Right kidney (tissue), 1 donor: ENCODE measurements at regions not wholly inside any gene's neighbourhood (a gene's known extent, or its start where the extent isn't known, plus 50 kb on each side); places are given as distances from the start of the nearest gene placed in this dataset.
"Not testable (repeated sequence)": the region's sequence is repeated elsewhere in the genome, so short reads cannot be mapped to it uniquely, and the experiment has no call there.

Experiments
- DNase-seq: peaks from one replicate; pipeline ENCODE4 v3.0.0-alpha.2; 2016

- DNase-seq: no peak
Measured at GRCh38 chr6:50899306-50899870, 80.7 kb downstream of the TFAP2B start.

DNA sequence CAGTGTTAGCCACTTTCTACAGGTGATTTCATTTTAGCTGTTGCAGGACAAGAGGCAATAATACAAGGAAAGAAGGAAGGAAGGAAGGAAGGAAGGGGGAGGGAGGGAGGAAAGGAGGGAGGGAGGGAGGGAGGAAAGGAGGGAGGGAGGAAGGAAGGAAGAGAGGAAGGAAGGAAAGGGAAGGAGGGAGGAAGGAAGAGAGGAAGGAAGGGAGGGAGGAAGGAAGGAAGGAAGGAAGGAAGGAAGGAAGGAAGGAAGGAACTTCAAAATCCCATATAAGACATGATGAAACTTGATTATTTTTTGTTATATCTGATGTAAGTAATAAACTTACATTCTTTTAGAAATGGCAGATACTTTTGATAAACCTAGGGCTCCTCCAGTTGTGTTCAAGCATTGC lies 83.6 kb downstream of the TFAP2B start:
- DNase-seq: no peak

DNA sequence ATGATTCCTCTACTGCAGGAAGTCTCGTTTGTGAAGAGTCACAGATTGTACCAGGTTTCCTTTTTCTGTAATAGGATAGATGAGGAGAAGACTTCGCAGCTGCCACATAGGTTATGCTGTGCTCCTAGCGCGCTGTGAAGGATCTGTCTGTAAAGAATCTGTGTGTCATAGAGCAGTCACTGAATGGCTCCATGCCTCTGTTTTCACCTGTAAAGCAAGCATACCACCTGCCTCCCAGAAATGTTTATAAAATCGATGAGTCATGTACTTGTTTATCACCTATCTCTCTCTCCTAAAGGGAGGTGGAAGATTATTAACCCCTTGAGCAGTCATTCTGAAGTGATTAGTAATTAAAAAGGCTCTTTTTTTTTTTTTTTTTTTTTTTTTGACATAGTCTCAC lies 86.6 kb downstream of the TFAP2B start:
- no peak for DNase-seq

- no peak for DNase-seq
Measured at GRCh38 chr6:50907565-50907964, 88.9 kb downstream of the TFAP2B start.

DNA sequence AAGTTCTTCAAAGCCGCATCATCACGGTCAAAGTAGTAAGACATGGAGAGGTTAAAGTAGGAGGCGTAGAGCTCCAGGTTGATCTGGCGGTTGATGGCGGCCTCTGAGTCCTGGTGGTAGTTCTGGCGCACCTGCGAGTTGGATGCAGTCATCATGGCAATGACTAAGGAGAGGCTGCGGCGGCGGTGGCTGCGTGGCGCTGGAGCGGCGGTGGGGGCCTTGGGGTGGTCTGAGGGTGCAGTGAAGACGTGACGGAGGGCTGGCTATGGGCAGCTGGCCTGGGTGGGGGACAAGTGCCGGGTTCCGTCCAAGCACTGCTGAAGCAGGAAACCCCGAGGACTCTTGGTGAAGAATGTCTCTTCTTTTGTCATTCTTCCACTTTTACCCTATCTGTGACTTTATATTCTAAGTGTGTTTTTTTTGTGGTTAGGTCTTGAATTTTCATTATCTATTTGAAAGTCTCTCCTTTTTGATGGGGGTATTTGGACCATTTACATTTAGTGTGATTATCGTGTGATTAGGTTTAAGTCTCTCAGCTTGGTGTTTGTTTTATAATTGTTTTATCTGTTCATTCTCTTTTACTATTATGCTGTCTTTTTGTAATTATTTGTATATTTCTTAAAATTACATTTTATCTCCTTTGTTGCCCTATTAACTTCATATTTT lies 94.6 kb downstream of the TFAP2B start:
- no peak for DNase-seq

GRCh38 chr6:50921378-50921777 lies 102.7 kb downstream of the TFAP2B start:
- not testable (repeated sequence) for DNase-seq

DNA sequence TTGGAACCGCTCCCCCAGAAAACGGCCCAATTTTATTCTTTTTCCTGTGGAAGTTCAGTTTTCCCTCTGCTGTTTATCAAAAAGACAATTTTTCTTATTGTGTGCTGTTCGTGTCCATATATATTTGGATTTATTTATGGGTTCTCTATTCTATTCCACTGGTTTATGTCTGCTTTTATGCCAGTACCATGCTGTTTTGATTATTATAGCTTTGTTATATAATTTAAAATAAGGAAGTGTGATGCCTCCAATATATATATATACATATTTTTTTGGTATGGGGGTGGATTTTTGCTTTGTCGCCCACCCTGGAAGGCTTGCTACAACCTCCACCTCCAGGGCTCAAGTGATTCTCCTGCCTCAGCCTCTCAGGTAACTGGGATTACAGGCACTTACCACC lies 103.3 kb downstream of the TFAP2B start:
- no peak for DNase-seq

DNA sequence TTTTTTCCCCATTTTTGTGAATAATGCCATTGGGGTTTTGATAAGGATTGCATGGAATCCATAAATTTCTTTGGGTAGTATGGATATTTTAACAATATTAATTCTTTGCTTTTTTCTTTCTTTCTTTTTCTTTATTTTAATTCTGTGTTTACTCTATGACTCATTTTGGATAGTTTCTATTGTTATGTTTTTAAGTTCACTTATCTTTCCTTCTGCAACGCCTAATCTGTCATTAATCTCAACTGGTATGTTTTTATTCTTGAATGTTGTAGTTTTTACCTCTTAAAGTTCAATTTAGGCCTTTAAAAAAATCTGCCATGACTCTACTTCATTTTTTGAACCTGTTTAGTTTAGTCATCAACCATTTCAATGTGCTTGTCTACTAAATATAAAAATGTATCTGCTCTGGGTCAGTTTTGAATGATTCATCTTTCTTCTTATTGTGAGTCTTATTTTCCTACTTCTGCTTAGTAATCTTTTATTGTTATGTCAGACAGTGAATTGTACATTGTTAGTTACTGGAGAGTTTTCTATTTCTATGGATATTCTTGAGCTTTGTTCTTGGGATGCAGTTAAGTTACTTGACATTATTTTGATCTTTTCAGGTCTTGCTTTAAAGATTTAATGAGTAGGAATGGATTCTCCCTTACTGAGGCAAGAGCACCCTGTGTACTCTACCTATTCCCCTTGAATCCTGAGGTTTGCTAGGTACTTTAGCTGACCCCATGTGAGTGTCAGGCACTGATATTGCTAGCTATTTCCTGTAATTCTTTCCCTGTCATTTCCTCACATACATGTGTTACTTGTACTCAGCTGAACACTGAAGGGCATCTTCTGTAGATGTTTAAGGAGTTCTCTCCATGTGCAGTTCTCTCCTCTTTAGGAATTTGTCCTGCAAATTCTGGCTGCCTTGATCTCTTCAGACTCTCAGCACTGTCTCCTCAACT lies 104.2 kb downstream of the TFAP2B start:
- DNase-seq: no peak

DNA sequence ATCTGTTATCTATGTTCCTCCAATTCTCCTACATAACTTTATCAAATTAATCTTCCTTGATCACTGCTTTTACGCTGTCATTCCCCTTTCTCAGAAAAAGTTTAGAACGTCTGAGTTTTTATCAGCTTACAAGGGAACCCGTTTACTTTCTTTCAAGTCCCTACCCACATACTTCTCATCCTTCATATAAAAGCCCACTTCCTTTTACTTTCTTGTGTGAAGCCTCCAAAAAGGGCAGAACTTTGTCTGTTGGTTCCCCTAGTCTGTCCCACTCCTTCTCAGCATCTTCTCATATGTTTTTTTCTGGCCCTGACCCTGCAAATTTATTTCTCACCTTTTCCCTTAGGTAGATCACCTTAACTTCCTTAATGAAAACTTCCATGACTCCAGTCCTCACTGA lies 106.1 kb downstream of the TFAP2B start:
- no peak for DNase-seq

GRCh38 chr6:50925548-50925947 lies 106.9 kb downstream of the TFAP2B start:
- DNase-seq: no peak

DNA sequence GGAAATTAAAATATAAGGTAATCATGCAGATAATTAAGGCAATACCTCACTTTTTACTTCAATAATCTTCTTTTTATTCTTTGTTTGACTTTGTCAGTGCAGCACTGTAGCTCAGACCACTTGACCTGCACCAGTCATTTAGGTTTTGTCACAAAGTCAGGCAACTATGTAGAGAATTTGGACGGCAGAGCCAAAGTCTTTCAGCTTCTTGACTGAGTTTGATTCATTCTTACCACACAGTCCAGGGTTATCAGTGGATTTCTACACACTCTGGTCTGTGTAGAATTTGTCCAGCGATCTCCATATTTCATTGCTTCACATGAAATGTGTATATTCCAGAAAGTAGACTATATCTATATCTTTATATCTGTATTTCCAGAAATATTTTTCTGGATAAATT lies 107.3 kb downstream of the TFAP2B start:
- DNase-seq: no peak

DNA sequence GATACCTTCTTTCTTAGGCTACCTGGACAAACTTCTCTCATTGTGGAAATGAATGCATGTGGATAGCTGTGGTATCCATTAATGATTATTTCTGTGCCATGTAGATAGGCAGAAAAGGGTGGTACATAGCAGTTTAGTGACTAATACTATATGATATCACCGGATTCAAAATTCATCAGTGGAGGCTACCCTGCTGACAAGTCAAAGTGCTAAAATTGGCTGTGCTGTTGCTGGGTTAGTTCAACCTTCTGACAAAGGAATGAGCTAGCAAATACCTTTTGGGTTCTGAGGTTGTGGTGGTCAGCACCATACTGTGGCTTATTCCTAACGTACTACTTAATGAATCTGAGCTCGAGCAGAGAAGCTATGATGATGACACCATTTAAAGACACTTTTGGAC lies 109.1 kb downstream of the TFAP2B start:
- no peak for DNase-seq

DNA sequence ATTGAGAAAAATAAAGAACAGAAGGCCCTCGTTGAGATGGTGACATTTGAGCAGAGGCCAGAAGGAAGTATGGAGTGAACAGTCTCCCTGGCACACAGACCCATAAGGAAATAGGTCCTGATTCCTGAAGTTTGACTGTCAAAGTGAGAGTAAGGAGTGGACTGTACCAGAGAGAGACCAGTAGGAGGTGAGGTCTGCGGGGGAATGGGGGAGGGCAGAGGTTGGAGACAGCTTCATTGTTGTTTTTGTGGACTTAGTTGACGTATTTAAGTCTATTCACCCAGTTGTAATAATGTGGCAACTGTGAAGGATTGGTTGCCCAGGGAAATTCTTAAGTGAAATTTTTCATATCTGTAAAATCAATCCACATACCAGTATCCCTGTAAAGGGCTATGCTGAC lies 110.7 kb downstream of the TFAP2B start:
- DNase-seq: no peak

DNA sequence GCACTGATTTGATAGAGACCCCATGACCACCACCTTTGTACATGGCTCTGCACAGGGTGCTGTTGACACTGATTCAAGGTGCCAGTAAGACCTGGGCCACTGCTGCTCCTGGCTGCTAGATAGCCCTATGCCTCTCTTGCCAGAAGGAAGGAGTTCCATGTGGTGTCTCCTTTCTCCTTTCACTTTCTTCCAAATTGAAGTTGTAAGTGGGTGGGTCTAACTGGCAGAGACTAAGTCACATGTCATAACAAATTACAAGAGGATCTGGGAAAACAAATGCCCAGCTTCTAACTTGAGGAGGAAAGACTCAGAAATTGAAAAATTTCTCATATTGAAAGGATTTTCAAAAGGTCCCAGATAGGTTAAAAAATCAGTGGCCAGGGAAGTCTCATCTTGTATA lies 116.8 kb downstream of the TFAP2B start:
- no peak for DNase-seq

- peak; percentile 3 for DNase-seq
Measured at GRCh38 chr6:50936277-50936681, 117.6 kb downstream of the TFAP2B start.

- no peak for DNase-seq
Measured at GRCh38 chr6:50939931-50940330, 121.3 kb downstream of the TFAP2B start.

- DNase-seq: no peak
Measured at GRCh38 chr6:50945789-50946188, 127.1 kb downstream of the TFAP2B start.

- DNase-seq: no peak
Measured at GRCh38 chr6:50952092-50952907, 133.6 kb downstream of the TFAP2B start.

- DNase-seq: no peak
Measured at GRCh38 chr6:50956014-50956413, 137.3 kb downstream of the TFAP2B start.

DNA sequence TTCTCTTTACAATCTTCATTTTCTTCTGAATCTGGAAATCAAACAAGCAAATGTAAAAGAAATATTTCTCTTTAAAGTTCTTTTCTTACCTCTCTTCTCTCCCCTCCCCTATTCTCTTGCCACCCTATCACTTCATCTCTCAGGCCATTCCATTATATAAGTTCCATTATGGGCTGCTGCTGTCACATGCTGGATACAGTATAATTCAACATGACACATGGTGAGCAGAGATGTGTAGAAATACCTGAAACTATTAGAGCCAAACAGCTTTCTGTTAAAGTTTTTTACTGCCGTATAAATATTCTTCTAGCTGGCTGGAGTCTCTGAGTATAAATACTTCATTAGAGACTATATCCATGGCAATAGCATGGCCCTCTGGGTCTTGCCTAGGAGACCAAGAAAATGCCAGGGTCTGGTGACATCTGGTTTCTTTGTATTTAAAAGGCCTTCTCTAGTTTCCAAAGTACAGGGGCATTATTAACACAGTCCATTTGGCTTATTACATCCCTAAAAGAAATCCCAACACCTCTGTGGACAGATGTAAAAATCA lies 139.6 kb downstream of the TFAP2B start:
- no peak for DNase-seq

- no peak for DNase-seq
Measured at GRCh38 chr6:50959081-50959641, 140.5 kb downstream of the TFAP2B start.

- DNase-seq: no peak
Measured at GRCh38 chr6:50961611-50962010, 142.9 kb downstream of the TFAP2B start.
